Heart left ventricle (tissue), 13 donors: ENCODE measurements at regions not wholly inside any gene's neighbourhood (a gene's known extent, or its start where the extent isn't known, plus 50 kb on each side); places are given as distances from the start of the nearest gene placed in this dataset.

Experiments
- CTCF ChIP-seq, 12 donors: fragments of 200-600 bp; sonication (generic) in 4 of 12; IDR thresholded peaks; one replicate each; pipeline versions ENCODE4 v1.5.0 to v1.8.0; 2018 to 2022; ENCODE audit warnings: antibody characterized with exemption in 12 of 12, mild to moderate bottlenecking in 5 of 12
- POLR2A ChIP-seq, 2 donors: fragments of 450-650 bp; IDR thresholded peaks; one replicate each; pipeline ENCODE4 v1.6.1; 2017; ENCODE audit warnings: antibody characterized with exemption in 2 of 2, mild to moderate bottlenecking in 2 of 2, moderate library complexity in 2 of 2
- donor health status: ischemic (EF 13 %, LVEDD 7.1; RV severe dilation, severe dysfunction).
- donor health status: DM: no; HTN: yes; CAD: no.
- donor health status: DM: no; HTN: no; CAD: no.
- donor health status: ischemic (EF 25% LVEDD 6.9; RV normal size, moderate dysfunction).
- donor health status: ischemic (EF 25% LVEDD 5.7; RV mildly dilated, moderate dysfunction).
- donor health status: ischemic (EF 35%, LVEDD 5.7; RV mildly dilated, moderate dysfunction).
- donor health status: nonischemic (EF 11% LVEDD 7.7; RV severe dilation, severe dysfunction).
- donor health status: DM: yes; HTN: yes; CAD: no.
- donor health status: PGD.
- donor health status: ischemic (EF 29% LVEDD 5.4; RV normal size, mild dysfunction).
- donor health status: nonischemic (EF 23%, LVEDD 6.1; RV moderate dilation, normal function).

GRCh38 chr1:172940174-172940855 is 110.4 kb downstream of the TNFSF18 start:
- no peak for TF ChIP-seq CTCF (IDR thresholded peaks at IDR 0.05)
- TF ChIP-seq POLR2A (IDR thresholded peaks at IDR 0.05): no peak
